ENCODE measurements at regions not wholly inside any gene's neighbourhood (a gene's known extent, or its start where the extent isn't known, plus 50 kb on each side); places are given as distances from the start of the nearest gene placed in this dataset.

GRCh38 chr10:78266741-78267469 is 233.2 kb downstream of the RPS24 start:
- WGBS, result 66% methylated on average over 10 of the region's 10 CpGs
- Histone ChIP-seq H3K9me3 (no peaks in the 10 kb centered on the region), H3K4me3 (no peak overlapping the region), H3K4me1 (peaks cover 4% of the 10 kb centered on the region), H3K27me3 (no peaks in the 10 kb centered on the region), H3K36me3 (no peaks in the 10 kb centered on the region), H3K27ac (no peak overlapping the region)
- no peak for TF ChIP-seq CTCF (IDR thresholded peaks at IDR 0.05)
- no peak for TF ChIP-seq POLR2A (IDR thresholded peaks at IDR 0.05)
- no peak for TF ChIP-seq EP300 (IDR thresholded peaks at IDR 0.05)
- no peak for TF ChIP-seq POLR2AphosphoS5 (IDR thresholded peaks at IDR 0.05)
- DNase-seq (ENCODE audit: low spot score in 2 of 2), result no peak

- WGBS, result 68% methylated on average over 3 of the region's 3 CpGs
- H3K27me3 ChIP-seq, result no peaks in the 10 kb centered on the region
- no peak for TF ChIP-seq CTCF (IDR thresholded peaks at IDR 0.05)
- no peak for TF ChIP-seq POLR2AphosphoS5 (IDR thresholded peaks at IDR 0.05)
- TF ChIP-seq EP300 (IDR thresholded peaks at IDR 0.05), result no peak
- no peak for TF ChIP-seq POLR2A (IDR thresholded peaks at IDR 0.05)
- peaks cover 4% of the 10 kb centered on the region for H3K4me1 ChIP-seq
- no peak overlapping the region for H3K27ac ChIP-seq
- no peaks in the 10 kb centered on the region for H3K36me3 ChIP-seq
- no peaks in the 10 kb centered on the region for H3K9me3 ChIP-seq
- H3K4me3 ChIP-seq, result no peak overlapping the region
- no peak for DNase-seq (ENCODE audit: low spot score in 2 of 2)
Measured at GRCh38 chr10:78267598-78267997, 233.9 kb downstream of the RPS24 start.

- Histone ChIP-seq H3K27ac (no peak overlapping the region), H3K4me1 (peaks cover 4% of the 10 kb centered on the region), H3K27me3 (no peaks in the 10 kb centered on the region), H3K9me3 (no peaks in the 10 kb centered on the region), H3K4me3 (no peak overlapping the region), H3K36me3 (no peaks in the 10 kb centered on the region)
- 75% methylated on average over 2 of the region's 2 CpGs for WGBS
- TF ChIP-seq POLR2AphosphoS5 (IDR thresholded peaks at IDR 0.05), result no peak
- TF ChIP-seq POLR2A (IDR thresholded peaks at IDR 0.05), result no peak
- no peak for TF ChIP-seq CTCF (IDR thresholded peaks at IDR 0.05)
- no peak for TF ChIP-seq EP300 (IDR thresholded peaks at IDR 0.05)
- no peak for DNase-seq (ENCODE audit: low spot score in 2 of 2)
Measured at GRCh38 chr10:78269060-78269459, 235.4 kb downstream of the RPS24 start.

GRCh38 chr10:78272329-78272728 is 238.7 kb downstream of the RPS24 start:
- TF ChIP-seq EP300 (IDR thresholded peaks at IDR 0.05) (no peak), POLR2A (IDR thresholded peaks at IDR 0.05) (no peak), CTCF (IDR thresholded peaks at IDR 0.05) (no peak), POLR2AphosphoS5 (IDR thresholded peaks at IDR 0.05) (no peak)
- Histone ChIP-seq H3K9me3 (no peaks in the 10 kb centered on the region), H3K4me3 (no peak overlapping the region), H3K4me1 (no peaks in the 10 kb centered on the region), H3K27ac (no peak overlapping the region), H3K36me3 (no peaks in the 10 kb centered on the region), H3K27me3 (no peaks in the 10 kb centered on the region)
- DNase-seq (ENCODE audit: low spot score in 2 of 2), result no peak

- H3K27me3 ChIP-seq, result no peaks in the 10 kb centered on the region
- no peaks in the 10 kb centered on the region for H3K4me1 ChIP-seq
- no peak overlapping the region for H3K27ac ChIP-seq
- no peak for DNase-seq (ENCODE audit: low spot score in 2 of 2)
- H3K4me3 ChIP-seq, result no peak overlapping the region
- WGBS, result 71% methylated on average over 3 of the region's 4 CpGs
- H3K36me3 ChIP-seq, result no peaks in the 10 kb centered on the region
- TF ChIP-seq POLR2A (IDR thresholded peaks at IDR 0.05), result no peak
- no peak for TF ChIP-seq POLR2AphosphoS5 (IDR thresholded peaks at IDR 0.05)
- no peak for TF ChIP-seq CTCF (IDR thresholded peaks at IDR 0.05)
- no peak for TF ChIP-seq EP300 (IDR thresholded peaks at IDR 0.05)
- no peaks in the 10 kb centered on the region for H3K9me3 ChIP-seq
Measured at GRCh38 chr10:78274491-78274890, 240.8 kb downstream of the RPS24 start.

Data from suprapubic skin (tissue), 4 donors.